ENCODE measurements at regions not wholly inside any gene's neighbourhood (a gene's known extent, or its start where the extent isn't known, plus 50 kb on each side); places are given as distances from the start of the nearest gene placed in this dataset.
"Not testable (repeated sequence)": the region's sequence is repeated elsewhere in the genome, so short reads cannot be mapped to it uniquely, and the experiment has no call there.

- DNase-seq, result peak in 1 of 5 donors; percentile 15
These were observed 58.9 kb downstream of the GOLGA6L7 start for GRCh38 chr15:28789401-28790114.

- DNase-seq, result not testable (repeated sequence)
These were observed 59.6 kb downstream of the GOLGA6L7 start for GRCh38 chr15:28788649-28789400.

GRCh38 chr15:28788176-28788575, 60.3 kb downstream of the GOLGA6L7 start:
- not testable (repeated sequence) for DNase-seq

- no peak for DNase-seq
These were observed 61.9 kb downstream of the GOLGA6L7 start for GRCh38 chr15:28786521-28786920.

GRCh38 chr15:28784347-28785163, 63.9 kb downstream of the GOLGA6L7 start:
- not testable (repeated sequence) for DNase-seq

GRCh38 chr15:28783873-28784272, 64.6 kb downstream of the GOLGA6L7 start:
- no peak for DNase-seq

- no peak for DNase-seq
These were observed 65.0 kb downstream of the GOLGA6L7 start for GRCh38 chr15:28783466-28783865.

- not testable (repeated sequence) for DNase-seq
These were observed 66.2 kb upstream of the GOLGA8M start for GRCh38 chr15:28778397-28778796.

- not testable (repeated sequence) for DNase-seq
These were observed 60.6 kb upstream of the GOLGA8M start for GRCh38 chr15:28772857-28773256.

All from T-helper 1 cell (primary cell).